Gastrocnemius medialis (tissue), 4 donors: ENCODE measurements at regions not wholly inside any gene's neighbourhood (a gene's known extent, or its start where the extent isn't known, plus 50 kb on each side); places are given as distances from the start of the nearest gene placed in this dataset.
"Not testable (repeated sequence)": the region's sequence is repeated elsewhere in the genome, so short reads cannot be mapped to it uniquely, and the experiment has no call there.

Source experiments
- ATAC-seq, 2 donors: fragments of 150-250 bp; one replicate each; pipeline ENCODE4 v1.9.1; 2016
- DNase-seq, 2 donors: peaks; one replicate each; pipeline ENCODE4 v3.0.0-alpha.2; 2019
- H3K27ac ChIP-seq, 4 donors: fragments of 200-600 bp; sonication (generic); 1 replicate in 1 of 4; 2 replicates in 3 of 4; pipeline ENCODE4 v1.5.1; 2016 to 2018; ENCODE audit warnings: mild to moderate bottlenecking in 2 of 4, moderate library complexity in 1 of 4
- H3K27me3 ChIP-seq, 3 donors: fragments of 200-600 bp; sonication (generic) in 2 of 3; 1 replicate in 1 of 3; 2 replicates in 2 of 3; pipeline versions ENCODE4 v1.5.1 to v1.6.0; 2016 to 2019; ENCODE audit warnings: mild to moderate bottlenecking in 1 of 3, moderate library complexity in 1 of 3
- H3K36me3 ChIP-seq, 2 donors: fragments of 200-600 bp; sonication (generic) in 1 of 2; one replicate each; pipeline ENCODE4 v1.5.1; 2017 to 2018
- H3K4me1 ChIP-seq, 2 donors: fragments of 200-600 bp; sonication (generic) in 1 of 2; one replicate each; pipeline ENCODE4 v1.5.1; 2016 to 2017; ENCODE audit warnings: mild to moderate bottlenecking in 2 of 2
- H3K4me3 ChIP-seq, 4 donors: fragments of 200-600 bp; sonication (generic) in 3 of 4; 1 replicate in 1 of 4; 2 replicates in 3 of 4; pipeline ENCODE4 v1.5.1; 2016 to 2019; ENCODE audit warnings: mild to moderate bottlenecking in 2 of 4
- H3K9me3 ChIP-seq, 3 donors: fragments of 200-600 bp; sonication (generic) in 2 of 3; 1 replicate in 1 of 3; 2 replicates in 2 of 3; pipeline ENCODE4 v1.5.1; 2016 to 2019
- in situ Hi-C, 4 donors: fragments of 200-750 bp; cut with MboI; loops; one replicate each; pipeline versions ENCODE4 v1.15.0 to v1.8.0; 2017; ENCODE audit warnings: low sequenced_read_pairs in 4 of 4
- intact Hi-C: fragments of 100-400 bp; cut with DNase I; formaldehyde crosslinking; loops from one replicate; pipeline ENCODE4 v1.15.1; 2023; ENCODE audit warnings: low total_unique reads

DNA sequence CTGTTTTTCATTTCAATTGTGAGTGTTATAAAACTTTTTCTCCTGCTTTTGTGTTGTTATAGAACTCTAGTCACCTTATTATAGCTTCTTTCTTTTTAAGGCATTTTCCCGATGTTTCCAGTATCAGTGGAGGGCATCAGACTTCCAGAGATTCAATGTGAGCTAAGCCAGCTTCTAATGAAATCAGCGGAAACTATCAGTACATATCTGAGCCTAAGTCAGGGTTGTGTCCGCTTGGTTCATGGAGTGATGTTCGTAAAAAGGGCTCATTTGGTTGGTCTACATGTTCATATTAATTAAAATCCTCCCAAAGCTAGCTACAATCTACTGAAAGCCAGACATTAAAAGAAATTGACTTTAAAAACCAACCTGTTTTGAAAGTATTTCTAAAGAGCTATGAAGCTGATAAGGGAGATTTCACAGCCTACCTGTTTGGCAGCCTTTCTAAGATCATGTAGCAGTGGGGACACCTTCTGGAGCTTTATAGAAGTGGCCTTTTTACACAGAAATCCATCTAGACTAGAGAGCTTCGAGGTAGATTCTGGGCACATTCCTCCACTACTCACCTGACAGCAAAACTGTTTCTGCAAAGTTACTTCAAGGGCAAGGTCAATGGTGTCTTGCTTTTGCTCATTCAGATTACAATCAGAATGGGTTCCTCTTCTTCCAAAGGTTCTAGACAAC is 227.1 kb upstream of the NBPF12 start:
- H3K36me3 ChIP-seq, intact Hi-C loops, H3K4me1 ChIP-seq, DNase-seq, H3K27me3 ChIP-seq, H3K9me3 ChIP-seq, ATAC-seq, H3K4me3 ChIP-seq, in situ Hi-C loops, H3K27ac ChIP-seq: not testable (repeated sequence)

DNA sequence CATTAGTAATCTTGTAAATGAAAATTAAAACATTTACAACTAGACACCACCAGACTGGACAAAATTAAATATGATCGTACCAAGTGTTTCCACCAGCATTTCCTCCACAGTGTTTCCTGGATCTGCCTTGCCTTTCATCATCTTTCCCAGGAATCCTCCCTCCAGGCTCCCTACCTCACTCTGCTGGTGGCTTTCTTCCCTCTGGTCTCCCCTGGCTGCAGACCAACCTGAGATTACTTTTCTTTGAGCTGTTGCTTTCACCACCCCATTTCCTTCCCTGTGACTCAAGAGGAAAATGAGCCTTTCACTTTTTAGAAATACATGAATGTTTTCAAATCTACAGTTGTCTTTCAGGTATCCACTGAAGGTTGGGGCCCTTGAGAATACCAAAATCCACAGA is 228.8 kb upstream of the NBPF12 start:
- H3K4me3 ChIP-seq, H3K27ac ChIP-seq, intact Hi-C loops, ATAC-seq, H3K9me3 ChIP-seq, H3K27me3 ChIP-seq, DNase-seq, H3K4me1 ChIP-seq, in situ Hi-C loops, H3K36me3 ChIP-seq: not testable (repeated sequence)

DNA sequence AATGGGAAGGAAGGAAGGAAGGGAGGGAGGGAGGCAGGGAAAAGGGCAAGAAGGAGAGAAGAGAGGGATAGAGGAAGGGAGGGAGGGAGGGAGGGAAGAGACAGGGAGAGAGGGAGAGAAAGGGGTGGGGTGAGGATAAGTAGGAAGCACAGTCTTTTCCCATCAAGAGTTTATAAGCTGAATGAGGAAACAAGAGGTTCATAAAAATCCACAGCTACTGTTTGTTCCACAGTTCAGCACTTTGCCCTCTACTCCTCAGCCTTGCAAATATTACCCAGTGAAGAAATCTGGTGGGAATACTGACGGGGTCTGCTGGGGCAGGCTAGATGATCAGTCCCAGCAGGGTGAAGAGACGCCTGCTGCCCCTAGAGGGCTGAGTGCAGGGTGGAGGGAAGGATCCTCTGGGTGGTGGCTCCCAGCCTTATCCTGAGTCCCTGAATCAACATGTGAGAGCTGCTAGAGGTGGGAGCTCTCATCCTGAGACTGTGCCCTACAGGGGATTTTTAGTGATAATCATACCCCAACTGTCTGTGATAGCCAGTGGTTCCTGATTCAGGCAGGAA is 233.9 kb upstream of the NBPF12 start:
- intact Hi-C loops, H3K27ac ChIP-seq, H3K27me3 ChIP-seq, in situ Hi-C loops, H3K9me3 ChIP-seq, DNase-seq, H3K4me1 ChIP-seq, H3K4me3 ChIP-seq, H3K36me3 ChIP-seq, ATAC-seq: not testable (repeated sequence)

- ATAC-seq, H3K36me3 ChIP-seq, DNase-seq, H3K4me1 ChIP-seq, in situ Hi-C loops, H3K4me3 ChIP-seq, H3K27me3 ChIP-seq, H3K27ac ChIP-seq, H3K9me3 ChIP-seq, intact Hi-C loops: not testable (repeated sequence)
Observed at GRCh38 chr1:146701320-146701719, 236.8 kb upstream of the NBPF12 start.

GRCh38 chr1:146695388-146695787 is 242.7 kb upstream of the NBPF12 start:
- H3K27ac ChIP-seq, in situ Hi-C loops, intact Hi-C loops: not testable (repeated sequence)

GRCh38 chr1:146691798-146692197 is 246.3 kb upstream of the NBPF12 start:
- intact Hi-C loops, H3K27ac ChIP-seq, ATAC-seq, H3K36me3 ChIP-seq, H3K9me3 ChIP-seq, H3K4me3 ChIP-seq, H3K4me1 ChIP-seq, in situ Hi-C loops, H3K27me3 ChIP-seq, DNase-seq: not testable (repeated sequence)

More at GRCh38 chr1:146695388-146695787, 242.7 kb upstream of the NBPF12 start:
- H3K27me3 ChIP-seq, ATAC-seq, DNase-seq, H3K9me3 ChIP-seq, H3K36me3 ChIP-seq, H3K4me1 ChIP-seq, H3K4me3 ChIP-seq: not testable (repeated sequence)

- H3K9me3 ChIP-seq, intact Hi-C loops, H3K4me3 ChIP-seq, H3K4me1 ChIP-seq, ATAC-seq, H3K27me3 ChIP-seq, H3K36me3 ChIP-seq, H3K27ac ChIP-seq, in situ Hi-C loops, DNase-seq: not testable (repeated sequence)
Observed at GRCh38 chr1:146688893-146689292, 249.2 kb upstream of the NBPF12 start.

- H3K4me3 ChIP-seq, in situ Hi-C loops, H3K36me3 ChIP-seq, intact Hi-C loops, H3K4me1 ChIP-seq, H3K9me3 ChIP-seq, H3K27me3 ChIP-seq, H3K27ac ChIP-seq, DNase-seq: not testable (repeated sequence)
- ATAC-seq, result peak in 1 of 2 donors; percentile 68
Observed at GRCh38 chr1:146686777-146687366, 251.3 kb upstream of the NBPF12 start.

DNA sequence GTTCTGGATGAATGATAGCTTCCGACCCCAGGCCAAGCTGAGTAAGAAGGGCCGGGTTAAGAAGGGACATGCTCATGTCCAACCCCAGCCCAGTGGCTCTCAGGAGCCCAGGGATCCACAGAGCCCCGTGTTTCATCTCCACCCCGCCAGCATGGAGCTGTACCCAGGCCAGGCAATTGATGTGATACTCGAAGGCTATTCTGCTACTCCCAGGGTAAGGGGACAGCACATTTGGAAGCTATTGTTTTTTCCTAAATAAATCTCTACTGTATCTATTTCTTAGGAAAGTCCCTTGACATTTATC is 255.0 kb upstream of the NBPF12 start:
- DNase-seq, intact Hi-C loops, H3K27ac ChIP-seq, H3K27me3 ChIP-seq, H3K9me3 ChIP-seq, in situ Hi-C loops, H3K4me1 ChIP-seq, H3K36me3 ChIP-seq, H3K4me3 ChIP-seq, ATAC-seq: not testable (repeated sequence)

DNA sequence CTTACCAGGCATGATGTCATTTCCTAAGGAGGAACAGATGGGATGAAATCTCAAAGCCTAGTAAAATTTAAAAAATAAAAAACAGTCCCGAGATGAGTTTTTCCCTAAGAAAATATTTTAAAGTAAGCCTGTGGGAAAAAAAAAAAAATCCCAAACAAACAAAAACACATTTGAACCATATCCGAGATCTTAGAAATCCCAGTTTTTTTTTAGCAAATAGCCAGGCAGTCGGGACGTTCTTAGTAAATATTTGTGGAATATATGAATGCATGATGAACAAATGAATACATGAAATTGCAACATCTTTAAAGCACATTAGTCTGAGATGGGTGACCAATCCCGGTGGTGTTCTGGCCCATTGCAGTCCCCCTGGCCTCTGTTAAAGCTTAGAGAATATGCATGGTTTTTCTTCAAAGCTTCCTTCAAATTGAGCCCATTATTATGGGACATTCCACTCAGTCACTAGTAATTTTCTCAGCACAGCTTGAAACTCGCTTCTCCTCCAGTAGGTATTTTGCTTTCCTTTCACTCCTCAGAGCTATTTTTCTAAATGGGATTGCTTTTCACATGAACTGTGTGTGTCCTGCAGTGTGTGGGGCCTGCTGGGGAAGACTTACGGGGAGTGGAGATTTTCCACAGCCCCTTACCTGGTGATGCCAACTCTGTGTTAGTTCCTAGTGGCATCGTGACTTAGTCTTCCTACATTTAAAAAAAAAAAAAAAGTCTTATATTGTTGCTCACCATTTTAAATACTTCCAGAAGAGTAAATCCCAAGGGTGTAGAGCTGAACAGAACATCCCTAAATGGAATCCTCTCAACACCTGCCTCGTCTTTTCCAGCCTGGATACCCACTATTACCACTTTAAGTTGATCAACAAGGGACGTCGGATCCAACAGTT is 255.6 kb upstream of the NBPF12 start:
- H3K4me1 ChIP-seq, DNase-seq, H3K27ac ChIP-seq, intact Hi-C loops, ATAC-seq, H3K9me3 ChIP-seq, in situ Hi-C loops, H3K27me3 ChIP-seq, H3K4me3 ChIP-seq, H3K36me3 ChIP-seq: not testable (repeated sequence)

- in situ Hi-C loops, DNase-seq, ATAC-seq, H3K27ac ChIP-seq, H3K4me3 ChIP-seq, H3K4me1 ChIP-seq, H3K36me3 ChIP-seq, H3K27me3 ChIP-seq, H3K9me3 ChIP-seq, intact Hi-C loops: not testable (repeated sequence)
Observed at GRCh38 chr1:146673729-146674299, 264.3 kb upstream of the NBPF12 start.
